ENCODE measurements at regions not wholly inside any gene's neighbourhood (a gene's known extent, or its start where the extent isn't known, plus 50 kb on each side); places are given as distances from the start of the nearest gene placed in this dataset.

DNA sequence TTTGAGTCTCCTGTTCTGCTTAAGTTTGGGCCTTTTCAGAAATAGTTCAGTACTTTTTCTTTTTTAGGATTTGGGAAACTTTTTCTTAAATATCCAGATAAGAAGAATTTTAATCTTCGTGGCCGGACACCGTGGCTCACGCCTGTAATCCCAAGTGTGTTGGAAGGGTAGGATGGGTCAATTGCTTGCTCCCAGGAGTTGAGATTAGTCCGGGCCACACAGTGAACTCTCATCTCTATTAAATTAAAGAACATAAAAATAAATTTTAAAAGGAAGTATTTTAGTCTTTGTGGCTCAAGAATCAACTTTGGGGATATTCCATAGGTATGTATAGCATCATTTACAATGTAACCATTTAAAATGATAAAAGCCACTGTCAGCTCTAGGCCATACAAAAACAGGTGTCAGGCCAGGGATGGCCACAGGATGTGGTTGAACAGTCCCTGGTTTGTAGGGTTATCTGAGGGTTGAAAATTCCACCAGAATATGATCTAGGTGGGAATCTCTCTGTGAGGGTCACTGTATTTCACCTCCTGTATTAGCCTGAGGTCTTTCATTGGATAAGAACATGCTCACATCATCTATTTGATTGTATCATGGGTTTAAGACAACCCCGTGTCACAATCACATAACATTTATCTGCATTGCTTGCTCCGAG is 115.6 kb downstream of the GGTLC2 start:
- ATAC-seq, result no peak
- H3K4me3 Mint-ChIP-seq, result no peak overlapping the region
- no peaks in the 10 kb centered on the region for H3K9me3 Mint-ChIP-seq (ENCODE audit: low read depth)
- H3K36me3 Mint-ChIP-seq, result no peaks in the 10 kb centered on the region
- H3K27ac Mint-ChIP-seq, result no peak overlapping the region
- DNase-seq, result no peak
- CTCF ChIA-PET, result interaction anchor here (1.2 to 1.6 kb wide), 3 partner anchors 10 to 43 kb away, joined by 3 to 7 read pairs (median 3); no protein-coding TSS in a partner anchor
- H3K27me3 Mint-ChIP-seq, result no peaks in the 10 kb centered on the region
- peaks cover 24% of the 10 kb centered on the region for H3K4me1 Mint-ChIP-seq

DNA sequence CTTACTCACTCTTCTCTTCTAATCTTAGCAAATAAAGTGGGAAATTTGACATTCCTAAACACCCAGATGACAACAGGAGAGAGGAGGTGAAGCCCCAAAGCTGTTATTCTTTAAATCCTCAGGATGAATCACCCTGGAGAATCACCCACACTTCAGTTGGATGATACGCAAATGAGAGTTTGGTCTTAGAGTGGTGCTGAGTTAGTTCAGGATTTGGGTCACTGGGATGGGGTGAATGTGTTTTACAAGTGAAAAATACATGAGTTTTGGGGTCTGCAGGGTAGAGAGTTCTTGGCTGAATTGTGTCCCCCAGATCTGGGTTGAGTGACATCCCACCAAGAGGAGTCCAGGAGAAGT is 117.2 kb downstream of the GGTLC2 start:
- ATAC-seq, result no peak
- DNase-seq, result no peak
- H3K4me3 Mint-ChIP-seq, result no peak overlapping the region
- CTCF ChIA-PET, result interaction anchor here (0.7 to 3.4 kb wide), 3 partner anchors 9 to 122 kb away, joined by 3 to 34 read pairs (median 11); no protein-coding TSS in a partner anchor
- no peaks in the 10 kb centered on the region for H3K9me3 Mint-ChIP-seq (ENCODE audit: low read depth)
- H3K27ac Mint-ChIP-seq, result no peak overlapping the region
- no peaks in the 10 kb centered on the region for H3K36me3 Mint-ChIP-seq
- peaks cover 20% of the 10 kb centered on the region for H3K4me1 Mint-ChIP-seq
- peaks cover 2% of the 10 kb centered on the region for H3K27me3 Mint-ChIP-seq

DNA sequence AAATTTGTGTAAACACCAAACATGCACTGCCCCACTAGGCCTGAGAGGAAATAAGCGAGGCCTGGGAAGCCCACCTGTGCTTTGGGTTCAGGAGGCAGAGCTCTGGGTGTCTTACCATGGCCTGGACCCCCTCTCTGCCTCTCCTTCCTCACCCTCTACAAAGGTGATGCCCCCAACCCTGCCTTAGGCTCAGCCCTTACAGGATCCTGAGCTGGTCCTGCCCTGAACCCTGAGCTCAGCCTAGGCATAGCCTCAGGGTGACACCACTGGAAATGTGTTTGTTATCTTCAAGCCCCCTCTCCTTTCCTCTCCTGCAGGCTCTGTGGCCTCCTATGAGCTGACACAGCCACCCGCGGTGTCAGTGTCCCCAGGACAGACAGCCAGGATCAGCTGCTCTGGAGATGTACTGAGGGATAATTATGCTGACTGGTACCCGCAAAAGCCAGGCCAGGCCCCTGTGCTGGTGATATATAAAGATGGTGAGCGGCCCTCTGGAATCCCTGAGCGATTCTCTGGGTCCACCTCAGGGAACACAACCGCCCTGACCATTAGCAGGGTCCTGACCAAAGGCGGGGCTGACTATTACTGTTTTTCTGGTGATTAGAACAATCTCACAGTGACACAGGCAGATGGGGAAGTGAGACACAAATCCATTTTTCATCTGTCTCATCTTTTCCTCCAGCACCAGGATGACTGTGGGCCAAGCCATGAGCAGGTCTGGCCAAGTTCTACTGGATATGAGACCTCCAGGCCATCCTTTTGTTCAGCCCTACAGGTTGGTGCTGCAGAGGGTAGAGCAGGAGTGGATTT is 117.8 kb downstream of the GGTLC2 start:
- no peak overlapping the region for H3K27ac Mint-ChIP-seq
- peaks cover 16% of the 10 kb centered on the region for H3K4me1 Mint-ChIP-seq

DNA sequence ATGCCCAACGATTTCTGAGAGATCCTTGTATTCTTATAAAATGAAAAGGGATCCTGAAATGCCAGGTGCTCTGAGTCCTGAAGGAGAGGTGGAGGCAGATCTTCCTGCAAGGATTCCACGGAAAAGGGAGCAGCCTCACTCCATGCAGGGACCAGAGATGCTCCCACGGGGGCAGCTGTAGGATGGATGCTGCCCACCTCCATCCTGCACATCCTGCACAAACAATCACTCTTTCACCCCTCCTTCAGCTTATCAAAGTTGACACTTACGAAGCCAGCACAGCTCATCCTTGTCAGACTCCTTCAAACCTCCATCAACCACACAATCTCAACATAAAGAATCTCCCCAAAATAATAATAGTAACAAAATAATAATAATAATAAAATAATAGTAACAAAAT is 119.1 kb downstream of the GGTLC2 start:
- Mint-ChIP-seq H3K36me3 (no peaks in the 10 kb centered on the region), H3K27me3 (peaks cover 7% of the 10 kb centered on the region), H3K27ac (no peak overlapping the region), H3K4me3 (no peak overlapping the region), H3K4me1 (peaks cover 14% of the 10 kb centered on the region), H3K9me3 (ENCODE audit: low read depth) (no peaks in the 10 kb centered on the region)
- ATAC-seq (no peak), DNase-seq (no peak)
- CTCF ChIA-PET, result interaction anchor here (1.2 to 3.4 kb wide), 5 partner anchors 11 to 120 kb away, joined by 3 to 34 read pairs (median 8); no protein-coding TSS in a partner anchor

More for the DNA sequence above, 117.8 kb downstream of the GGTLC2 start:
- Mint-ChIP-seq H3K27me3 (peaks cover 2% of the 10 kb centered on the region), H3K4me3 (no peak overlapping the region), H3K36me3 (no peaks in the 10 kb centered on the region), H3K9me3 (ENCODE audit: low read depth) (no peaks in the 10 kb centered on the region)
- DNase-seq, result no peak
- ATAC-seq, result no peak
- CTCF ChIA-PET, result interaction anchor here (0.7 to 3.4 kb wide), 4 partner anchors 10 to 122 kb away, joined by 3 to 34 read pairs (median 10); no protein-coding TSS in a partner anchor

DNA sequence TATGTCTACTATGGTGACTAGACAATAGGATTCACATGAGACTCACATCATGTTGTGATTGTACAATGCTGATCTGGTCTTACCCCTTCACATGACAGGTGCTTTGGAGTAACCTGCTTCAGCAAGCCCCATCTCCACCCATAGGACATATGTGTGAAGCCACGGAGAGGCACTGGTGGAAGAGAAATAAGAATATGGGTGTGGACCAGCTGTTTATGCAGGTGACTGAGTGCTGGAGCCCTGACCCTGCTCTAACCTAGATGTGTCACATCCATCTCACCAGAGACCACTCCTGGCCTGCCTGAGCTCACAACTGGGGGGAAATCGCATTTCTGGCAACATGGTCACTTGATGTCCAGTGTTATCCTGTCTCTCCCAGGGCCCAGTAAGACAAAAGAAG is 119.7 kb downstream of the GGTLC2 start:
- ATAC-seq, result no peak
- CTCF ChIA-PET, result interaction anchor here (1.1 to 3.4 kb wide), 7 partner anchors 12 to 120 kb away, joined by 3 to 34 read pairs (median 7); no protein-coding TSS in a partner anchor
- Mint-ChIP-seq H3K27ac (no peak overlapping the region), H3K4me3 (no peak overlapping the region), H3K36me3 (no peaks in the 10 kb centered on the region), H3K27me3 (peaks cover 9% of the 10 kb centered on the region), H3K9me3 (ENCODE audit: low read depth) (no peaks in the 10 kb centered on the region), H3K4me1 (peaks cover 12% of the 10 kb centered on the region)
- no peak for DNase-seq

DNA sequence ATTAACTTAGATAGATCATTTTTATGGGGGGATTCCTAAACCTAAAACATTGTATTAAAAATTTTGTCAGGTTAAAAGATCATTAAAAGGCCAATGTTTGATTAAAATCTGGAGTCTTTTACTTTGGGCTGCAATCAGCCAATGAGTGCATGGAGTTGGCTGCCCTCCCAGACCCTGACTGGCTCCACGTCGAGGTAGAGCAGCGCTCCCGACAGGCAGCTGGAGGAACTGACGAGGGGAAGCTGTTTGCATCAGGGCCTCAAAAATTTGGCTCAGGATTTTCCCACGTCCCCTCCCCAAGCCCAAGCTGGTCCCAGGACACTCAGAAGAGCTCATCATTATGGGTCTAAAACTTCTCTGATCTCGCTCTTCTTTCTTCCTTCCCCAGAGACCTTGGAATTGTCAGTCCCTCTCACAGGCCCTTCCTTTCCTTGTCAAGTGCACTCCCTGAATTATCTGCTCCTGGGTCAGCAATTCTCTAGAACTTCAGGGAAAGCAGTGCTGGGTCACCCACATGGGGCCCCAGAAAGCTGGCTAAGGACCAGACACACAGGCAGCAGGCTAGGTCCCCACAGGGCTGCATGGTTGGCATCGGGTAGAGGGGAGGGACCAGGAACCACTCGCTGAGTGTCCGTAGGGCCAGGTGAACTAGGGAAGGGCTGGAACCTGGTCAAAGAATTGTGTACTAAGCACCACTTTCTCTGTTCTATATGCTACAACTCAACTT is 119.6 kb upstream of the IGLL5 start:
- DNase-seq (peak; percentile 38), ATAC-seq (no peak)
- peaks cover 10% of the 10 kb centered on the region for H3K27me3 Mint-ChIP-seq
- CTCF ChIA-PET, result interaction anchor here (0.7 to 5.3 kb wide), 3 partner anchors 12 to 50 kb away, joined by 3 to 43 read pairs (median 3); no protein-coding TSS in a partner anchor
- H3K4me1 Mint-ChIP-seq, result no peaks in the 10 kb centered on the region
- no peak overlapping the region for H3K4me3 Mint-ChIP-seq
- no peaks in the 10 kb centered on the region for H3K36me3 Mint-ChIP-seq
- no peak overlapping the region for H3K27ac Mint-ChIP-seq
- H3K9me3 Mint-ChIP-seq (ENCODE audit: low read depth), result no peaks in the 10 kb centered on the region

DNA sequence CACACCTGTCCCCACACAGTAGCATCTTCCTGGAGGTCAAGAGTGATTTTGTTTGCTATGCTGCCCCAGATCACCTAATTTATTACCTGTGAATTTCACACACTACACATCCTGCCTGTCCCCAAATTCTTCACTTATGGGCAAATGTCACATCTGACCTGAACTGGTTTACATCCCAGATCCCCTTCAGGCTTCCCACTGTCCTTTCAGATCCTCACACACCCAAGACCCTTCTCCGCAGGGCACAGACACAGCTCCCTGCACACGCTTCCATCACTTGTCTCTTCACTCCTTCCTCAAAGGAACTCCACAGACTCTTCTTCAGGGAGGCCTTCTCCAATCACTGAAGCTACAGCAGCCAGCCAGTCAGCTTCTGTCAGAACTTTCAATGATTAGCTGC is 118.7 kb upstream of the IGLL5 start:
- DNase-seq (no peak), ATAC-seq (no peak)
- H3K4me3 Mint-ChIP-seq, result no peak overlapping the region
- H3K9me3 Mint-ChIP-seq (ENCODE audit: low read depth), result no peaks in the 10 kb centered on the region
- no peaks in the 10 kb centered on the region for H3K4me1 Mint-ChIP-seq
- no peak overlapping the region for H3K27ac Mint-ChIP-seq
- peaks cover 10% of the 10 kb centered on the region for H3K27me3 Mint-ChIP-seq
- H3K36me3 Mint-ChIP-seq, result no peaks in the 10 kb centered on the region
- CTCF ChIA-PET, result interaction anchor here (1.0 to 5.3 kb wide), 11 partner anchors 9 to 267 kb away, joined by 3 to 43 read pairs (median 8); no protein-coding TSS in a partner anchor

DNA sequence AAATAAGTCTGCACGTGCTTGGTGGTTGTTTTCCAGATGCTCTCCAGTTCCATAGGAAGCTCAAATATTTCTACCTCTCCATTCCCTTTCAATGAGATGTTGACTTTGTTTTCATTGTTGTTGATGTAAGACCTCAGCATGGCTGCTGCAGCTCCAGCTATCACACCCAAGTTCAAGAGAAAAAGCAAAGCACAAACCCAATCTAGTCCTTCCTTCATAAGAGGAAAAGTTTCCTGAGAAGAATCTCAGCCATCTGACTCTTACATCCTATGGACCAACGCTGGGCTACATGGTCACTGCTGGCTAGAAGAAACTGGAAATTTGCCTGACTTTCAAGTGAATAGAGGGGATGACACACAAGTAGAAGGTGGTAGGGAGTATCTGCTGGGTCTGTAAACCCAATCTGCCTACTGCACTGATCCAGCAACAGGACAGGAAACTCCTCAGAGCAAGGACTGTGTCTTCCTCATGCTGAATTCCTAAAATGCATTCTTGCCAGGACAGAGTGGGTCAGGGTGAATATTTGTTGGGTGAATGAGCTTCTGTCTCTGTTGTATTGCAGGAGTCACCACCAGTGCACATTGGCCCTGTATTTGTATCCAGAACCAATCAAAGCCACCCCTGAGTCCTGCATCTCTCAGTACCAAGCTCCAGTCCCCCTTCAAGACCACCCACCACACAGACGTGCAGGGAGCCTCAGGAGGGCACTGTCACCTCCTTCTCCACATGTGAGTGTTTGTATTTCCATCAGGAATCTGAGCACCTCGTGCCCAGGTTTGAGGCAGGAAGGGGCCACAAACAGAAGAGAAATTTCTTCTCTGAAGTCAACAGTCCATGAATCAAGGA is 118.0 kb upstream of the IGLL5 start:
- CTCF ChIA-PET, result interaction anchor here (0.7 to 5.3 kb wide), 31 partner anchors 9 to 268 kb away, joined by 3 to 43 read pairs (median 5); no protein-coding TSS in a partner anchor
- ATAC-seq (no peak), DNase-seq (peak; percentile 16)
- H3K36me3 Mint-ChIP-seq, result no peaks in the 10 kb centered on the region
- H3K9me3 Mint-ChIP-seq (ENCODE audit: low read depth), result no peaks in the 10 kb centered on the region
- peaks cover 10% of the 10 kb centered on the region for H3K27me3 Mint-ChIP-seq
- no peak overlapping the region for H3K4me3 Mint-ChIP-seq
- H3K4me1 Mint-ChIP-seq, result peaks cover under 1% of the 10 kb centered on the region
- no peak overlapping the region for H3K27ac Mint-ChIP-seq

DNA sequence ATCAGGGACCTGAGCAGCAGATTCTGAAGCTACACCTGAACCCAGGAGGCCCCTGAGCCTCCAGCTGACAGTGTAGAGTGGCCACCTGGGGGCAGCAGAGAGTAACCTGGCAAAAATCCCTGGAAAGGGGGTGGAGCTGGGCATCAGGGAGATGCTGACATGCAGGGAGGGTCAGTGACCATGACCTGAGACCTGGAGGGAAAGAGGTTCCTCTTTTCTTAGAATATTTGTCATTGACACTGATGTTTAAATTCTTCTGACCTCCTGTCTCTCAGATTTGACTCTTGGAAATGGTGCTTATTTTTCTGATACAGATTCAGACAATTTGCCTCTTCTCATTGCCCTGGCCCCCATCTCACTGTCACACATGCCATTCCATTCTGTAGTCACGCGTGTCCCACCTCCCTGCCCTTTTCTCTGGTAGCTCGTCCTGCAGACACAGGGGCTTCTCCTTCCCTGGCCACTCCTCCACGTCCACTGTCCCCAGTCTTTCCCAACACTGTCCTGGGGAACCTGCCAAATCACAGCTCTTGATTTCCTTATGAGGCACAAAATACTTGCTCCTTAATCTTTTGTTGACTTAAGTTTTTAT is 117.2 kb upstream of the IGLL5 start:
- CTCF ChIA-PET, result interaction anchor here (0.7 to 5.3 kb wide), 30 partner anchors 10 to 268 kb away, joined by 3 to 43 read pairs (median 5); no protein-coding TSS in a partner anchor

DNA sequence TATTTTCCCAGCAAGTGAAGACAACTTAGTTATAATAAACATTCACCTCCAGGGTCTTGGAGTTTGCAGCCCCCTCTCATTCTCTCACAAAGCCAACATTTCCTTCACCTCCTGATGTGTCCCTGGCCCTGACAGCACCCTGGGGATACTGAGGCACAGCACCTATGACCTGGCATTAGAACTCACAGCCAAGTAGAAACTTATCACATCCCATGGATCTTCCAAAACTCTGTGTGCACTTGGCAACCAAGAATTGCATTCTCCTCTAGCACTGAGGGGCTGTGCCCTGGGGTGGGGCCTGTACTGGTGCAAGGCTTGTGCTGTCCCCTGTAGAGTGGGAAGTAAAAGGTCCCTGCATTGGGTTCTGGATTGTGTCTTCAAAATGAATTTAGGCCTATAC is 116.7 kb upstream of the IGLL5 start:
- H3K4me3 Mint-ChIP-seq, result no peak overlapping the region
- DNase-seq (peak; percentile 5), ATAC-seq (no peak)
- H3K4me1 Mint-ChIP-seq, result peaks cover 3% of the 10 kb centered on the region
- CTCF ChIA-PET, result interaction anchor here (1.0 to 5.3 kb wide), 21 partner anchors 9 to 188 kb away, joined by 3 to 43 read pairs (median 6); no protein-coding TSS in a partner anchor
- no peak overlapping the region for H3K27ac Mint-ChIP-seq
- no peaks in the 10 kb centered on the region for H3K9me3 Mint-ChIP-seq (ENCODE audit: low read depth)
- H3K36me3 Mint-ChIP-seq, result no peaks in the 10 kb centered on the region
- peaks cover 10% of the 10 kb centered on the region for H3K27me3 Mint-ChIP-seq

More for the DNA sequence above, 117.2 kb upstream of the IGLL5 start:
- ATAC-seq, result peak; percentile 53
- H3K4me1 Mint-ChIP-seq, result peaks cover 3% of the 10 kb centered on the region
- H3K27me3 Mint-ChIP-seq, result peaks cover 10% of the 10 kb centered on the region
- H3K4me3 Mint-ChIP-seq, result no peak overlapping the region
- no peak overlapping the region for H3K27ac Mint-ChIP-seq
- no peaks in the 10 kb centered on the region for H3K9me3 Mint-ChIP-seq (ENCODE audit: low read depth)
- peak; percentile 54 for DNase-seq
- no peaks in the 10 kb centered on the region for H3K36me3 Mint-ChIP-seq

DNA sequence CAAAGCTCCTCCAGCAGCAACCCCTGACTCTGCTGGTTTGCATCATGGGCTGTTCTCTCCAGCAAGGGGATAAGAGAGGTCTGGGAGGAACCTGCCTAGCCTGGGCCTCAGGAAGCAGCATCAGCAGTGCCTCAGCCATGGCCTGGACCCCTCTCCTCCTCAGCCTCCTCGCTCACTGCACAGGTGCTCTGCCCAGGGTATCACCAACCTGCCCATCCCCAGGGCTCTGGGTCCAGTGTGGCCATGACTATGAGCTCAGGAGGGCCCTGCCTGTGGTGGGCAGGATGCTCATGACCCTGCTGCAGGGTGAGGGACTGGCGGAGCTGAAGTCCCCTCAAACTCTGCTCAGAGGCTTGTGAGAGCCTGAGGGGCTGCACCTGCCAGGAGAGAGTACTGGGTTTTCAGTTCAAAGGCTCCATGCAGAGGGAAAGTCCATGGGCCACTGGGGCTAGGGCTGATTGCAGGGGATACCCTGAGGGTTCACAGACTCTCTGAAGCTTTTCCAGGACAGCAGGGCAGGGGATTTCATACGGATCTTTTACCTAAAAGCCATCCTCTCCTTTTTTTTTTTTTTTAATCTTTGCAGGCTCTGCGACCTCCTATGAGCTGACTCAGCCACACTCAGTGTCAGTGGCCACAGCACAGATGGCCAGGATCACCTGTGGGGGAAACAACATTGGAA is 115.8 kb upstream of the IGLL5 start:
- Mint-ChIP-seq H3K27ac (no peak overlapping the region), H3K36me3 (no peaks in the 10 kb centered on the region), H3K27me3 (peaks cover 8% of the 10 kb centered on the region), H3K9me3 (ENCODE audit: low read depth) (no peaks in the 10 kb centered on the region), H3K4me3 (no peak overlapping the region), H3K4me1 (peaks cover 3% of the 10 kb centered on the region)
- CTCF ChIA-PET, result interaction anchor here (1.5 to 5.3 kb wide), 6 partner anchors 8 to 183 kb away, joined by 3 to 43 read pairs (median 8); no protein-coding TSS in a partner anchor
- DNase-seq (peak; percentile 33), ATAC-seq (no peak)
